Suprapubic skin (tissue), 3 donors: ENCODE measurements at regions not wholly inside any gene's neighbourhood (a gene's known extent, or its start where the extent isn't known, plus 50 kb on each side); places are given as distances from the start of the nearest gene placed in this dataset.

Source experiments
- CTCF ChIP-seq, 2 donors: fragments of 200-600 bp in 1 of 2; fragments of 450-650 bp in 1 of 2; sonication (generic) in 1 of 2; IDR thresholded peaks; one replicate each; pipeline ENCODE4 v1.5.1; 2016 to 2019; ENCODE audit warnings: antibody characterized with exemption in 2 of 2, mild to moderate bottlenecking in 1 of 2, moderate library complexity in 1 of 2
- POLR2A ChIP-seq, 2 donors: fragments of 450-650 bp; IDR thresholded peaks; one replicate each; pipeline ENCODE4 v1.6.1; 2017; ENCODE audit warnings: antibody characterized with exemption in 2 of 2, mild to moderate bottlenecking in 2 of 2, moderate library complexity in 2 of 2

- TF ChIP-seq CTCF (IDR thresholded peaks at IDR 0.05) (no peak), POLR2A (IDR thresholded peaks at IDR 0.05) (no peak)
These were observed 413.6 kb upstream of the ADAMTSL1 start for GRCh38 chr9:18060269-18060934.
